ENCODE measurements at regions not wholly inside any gene's neighbourhood (a gene's known extent, or its start where the extent isn't known, plus 50 kb on each side); places are given as distances from the start of the nearest gene placed in this dataset.

DNA sequence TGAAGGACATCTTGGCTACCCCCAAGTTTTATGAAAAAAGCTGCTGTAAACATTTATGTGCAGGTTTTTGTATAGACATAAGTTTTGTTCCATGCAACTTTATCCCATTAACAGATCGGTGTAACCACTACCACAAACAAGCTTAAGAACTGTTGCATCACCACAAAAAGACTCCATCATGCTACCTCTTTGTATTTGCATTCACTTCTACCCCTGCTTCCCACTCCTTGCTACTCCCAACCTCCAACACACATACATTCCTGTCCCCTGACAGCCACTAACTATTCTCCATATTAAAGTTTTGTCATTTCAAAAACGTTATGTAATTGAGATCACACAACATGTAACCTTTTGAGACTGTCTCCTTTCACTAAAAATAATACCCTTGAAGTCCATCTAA is 57.8 kb upstream of the LHFPL2 start:
- TF ChIP-seq TAF1 (IDR thresholded peaks at IDR 0.05; ENCODE audit: low read depth, low read length) (no peak), POLR2A (IDR thresholded peaks at IDR 0.05; ENCODE audit: low read depth, low read length) (no peak), POLR2AphosphoS5 (IDR thresholded peaks at IDR 0.05; ENCODE audit: low read depth, low read length) (no peak), POU2F2 (IDR thresholded peaks at IDR 0.05; ENCODE audit: low read depth, low read length) (no peak), SPI1 (IDR thresholded peaks at IDR 0.05; ENCODE audit: low read depth, low read length) (no peak), PAX5 (IDR thresholded peaks at IDR 0.05; ENCODE audit: insufficient read depth, low read length, severe bottlenecking) (no peak)

Measured in GM12891 (cell line).